Neural cell (in vitro differentiated cells): ENCODE measurements at regions not wholly inside any gene's neighbourhood (a gene's known extent, or its start where the extent isn't known, plus 50 kb on each side); places are given as distances from the start of the nearest gene placed in this dataset.

Experiments
- H2AFZ ChIP-seq: fragments of 200-600, 300-800 bp; sonication (generic), shearing (Covaris generic); 2 replicates; pipeline ENCODE4 v1.6.0; 2014; ENCODE audit warnings: low read depth, mild to moderate bottlenecking, antibody characterized with exemption, low read length, moderate library complexity
- H3F3A ChIP-seq: fragments of 200-600 bp; shearing (Covaris generic); 2 replicates; pipeline ENCODE4 v1.6.1; 2016; ENCODE audit warnings: mild to moderate bottlenecking, moderate library complexity, mixed read lengths, antibody characterized with exemption, low read length; ENCODE audit not compliant: insufficient read depth, poor library complexity, severe bottlenecking
- H3K27ac ChIP-seq: fragments of 200-600, 300-800 bp; sonication (generic), shearing (Covaris generic); 2 replicates; pipeline ENCODE4 v1.5.1; 2014; ENCODE audit warnings: mild to moderate bottlenecking, low read length, moderate library complexity
- H3K27me3 ChIP-seq: fragments of 300-800, 200-600 bp; sonication (generic), shearing (Covaris generic); 2 replicates; pipeline ENCODE4 v1.6.0; 2014; ENCODE audit warnings: mild to moderate bottlenecking, low read depth, low read length, moderate library complexity; ENCODE audit not compliant: insufficient read depth
- H3K36me3 ChIP-seq: fragments of 300-800, 200-600 bp; sonication (generic), shearing (Covaris generic); 2 replicates; pipeline ENCODE4 v1.5.1; 2014; ENCODE audit warnings: mild to moderate bottlenecking, antibody characterized with exemption, low read length, moderate library complexity; ENCODE audit not compliant: insufficient read depth
- H3K4me2 ChIP-seq: fragments of 300-800, 200-600 bp; sonication (generic), shearing (Covaris generic); 2 replicates; pipeline ENCODE4 v1.6.0; 2014; ENCODE audit warnings: mild to moderate bottlenecking, low read length
- H3K4me3 ChIP-seq: fragments of 300-800, 200-600 bp; sonication (generic), shearing (Covaris generic); 2 replicates; pipeline ENCODE4 v1.5.1; 2014; ENCODE audit warnings: mild to moderate bottlenecking, low read length, moderate library complexity
- H3K79me2 ChIP-seq: fragments of 200-600 bp; shearing (Covaris generic); replicated peaks from 2 replicates; pipeline ENCODE4 v1.6.0; 2014; ENCODE audit warnings: mild to moderate bottlenecking, low read length, moderate library complexity; ENCODE audit not compliant: insufficient read depth
- H3K9ac ChIP-seq: fragments of 300-800, 200-600 bp; sonication (generic), shearing (Covaris generic); 2 replicates; pipeline ENCODE4 v1.6.1; 2016; ENCODE audit warnings: mild to moderate bottlenecking, low read length, mixed read lengths
- H3K9me2 ChIP-seq: fragments of 200-600 bp; shearing (Covaris generic); 2 replicates; pipeline ENCODE4 v1.6.1; 2016; ENCODE audit warnings: mild to moderate bottlenecking, low read length, mixed read lengths; ENCODE audit not compliant: insufficient read depth
- H3K9me3 ChIP-seq: fragments of 200-600, 300-800 bp; sonication (generic), shearing (Covaris generic); 2 replicates; pipeline ENCODE4 v1.6.1; 2016; ENCODE audit warnings: mild to moderate bottlenecking, mixed run types, low read length, moderate library complexity, mixed read lengths
- H4K20me1 ChIP-seq: fragments of 200-600 bp; shearing (Covaris generic); 2 replicates; pipeline ENCODE4 v1.6.1; 2016; ENCODE audit warnings: mild to moderate bottlenecking, mixed run types; ENCODE audit not compliant: insufficient read depth
- EP300 ChIP-seq: fragments of 450-650 bp; conservative IDR thresholded peaks from 2 replicates; pipeline ENCODE4 v1.6.1; 2014; ENCODE audit warnings: antibody characterized with exemption, mild to moderate bottlenecking, moderate library complexity; ENCODE audit not compliant: poor library complexity, severe bottlenecking
- EZH2 ChIP-seq: fragments of 200-600, 300-800 bp; shearing (Covaris generic), sonication (generic); IDR thresholded peaks from 2 replicates; pipeline ENCODE4 v1.6.1; 2014; ENCODE audit warnings: antibody characterized with exemption, low read length, borderline replicate concordance, mild to moderate bottlenecking; ENCODE audit not compliant: insufficient read depth, poor library complexity, severe bottlenecking
- MXI1 ChIP-seq: fragments of 450-650 bp; conservative IDR thresholded peaks from 2 replicates; pipeline ENCODE4 v1.6.1; 2014; ENCODE audit warnings: antibody characterized with exemption, mild to moderate bottlenecking; ENCODE audit not compliant: poor library complexity, severe bottlenecking
- POLR2AphosphoS5 ChIP-seq: IDR thresholded peaks from 2 replicates; pipeline ENCODE4 v1.6.1; 2012
- RAD21 ChIP-seq: fragments of 450-650 bp; conservative IDR thresholded peaks from 2 replicates; pipeline ENCODE4 v1.6.1; 2014; ENCODE audit warnings: antibody characterized with exemption, mild to moderate bottlenecking, moderate library complexity
- SMC3 ChIP-seq: fragments of 450-650 bp; conservative IDR thresholded peaks from 2 replicates; pipeline ENCODE4 v1.6.1; 2014; ENCODE audit warnings: antibody characterized with exemption, mild to moderate bottlenecking, moderate library complexity; ENCODE audit not compliant: poor library complexity
- TAF1 ChIP-seq: IDR thresholded peaks from 2 replicates; pipeline ENCODE4 v1.6.1; 2012; ENCODE audit warnings: low read depth
- TF ChIP-seq, protein P1 (sequence below): fragments of 450-650 bp; IDR thresholded peaks from 2 replicates; pipeline ENCODE4 v1.5.1; 2014; ENCODE audit warnings: antibody characterized with exemption, mild to moderate bottlenecking, moderate library complexity; ENCODE audit not compliant: poor library complexity, severe bottlenecking
- TF ChIP-seq, protein P2 (sequence below): IDR thresholded peaks from 2 replicates; pipeline ENCODE4 v1.6.1; 2012; ENCODE audit warnings: borderline replicate concordance

DNA sequence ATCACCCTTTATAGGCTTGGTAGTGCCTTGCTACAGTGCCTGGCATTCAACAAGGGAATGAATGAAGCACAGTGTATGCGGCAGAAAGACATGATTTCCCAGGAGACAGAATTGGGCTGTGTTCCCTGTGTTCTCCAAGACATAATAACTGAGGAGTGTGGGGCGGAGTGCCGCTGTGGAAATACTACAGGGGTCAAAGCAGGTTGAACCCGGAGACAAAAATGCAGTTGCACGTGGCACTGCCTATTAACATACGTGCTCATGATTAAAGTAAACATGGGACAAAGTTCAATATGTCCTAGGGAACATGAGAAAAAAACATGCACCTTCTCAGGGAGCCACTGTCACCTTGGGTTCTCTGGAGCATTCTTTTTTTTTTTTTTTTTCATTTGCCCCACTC is 820.8 kb downstream of the RPA4 start:
- no peak overlapping the region for H3K27ac ChIP-seq
- H4K20me1 ChIP-seq = no peaks in the 10 kb centered on the region
- no peak for TF ChIP-seq MXI1
- TF ChIP-seq EZH2 = no peak
- TF ChIP-seq, protein P1, sequence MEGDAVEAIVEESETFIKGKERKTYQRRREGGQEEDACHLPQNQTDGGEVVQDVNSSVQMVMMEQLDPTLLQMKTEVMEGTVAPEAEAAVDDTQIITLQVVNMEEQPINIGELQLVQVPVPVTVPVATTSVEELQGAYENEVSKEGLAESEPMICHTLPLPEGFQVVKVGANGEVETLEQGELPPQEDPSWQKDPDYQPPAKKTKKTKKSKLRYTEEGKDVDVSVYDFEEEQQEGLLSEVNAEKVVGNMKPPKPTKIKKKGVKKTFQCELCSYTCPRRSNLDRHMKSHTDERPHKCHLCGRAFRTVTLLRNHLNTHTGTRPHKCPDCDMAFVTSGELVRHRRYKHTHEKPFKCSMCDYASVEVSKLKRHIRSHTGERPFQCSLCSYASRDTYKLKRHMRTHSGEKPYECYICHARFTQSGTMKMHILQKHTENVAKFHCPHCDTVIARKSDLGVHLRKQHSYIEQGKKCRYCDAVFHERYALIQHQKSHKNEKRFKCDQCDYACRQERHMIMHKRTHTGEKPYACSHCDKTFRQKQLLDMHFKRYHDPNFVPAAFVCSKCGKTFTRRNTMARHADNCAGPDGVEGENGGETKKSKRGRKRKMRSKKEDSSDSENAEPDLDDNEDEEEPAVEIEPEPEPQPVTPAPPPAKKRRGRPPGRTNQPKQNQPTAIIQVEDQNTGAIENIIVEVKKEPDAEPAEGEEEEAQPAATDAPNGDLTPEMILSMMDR = no peak
- no peak for TF ChIP-seq SMC3
- TF ChIP-seq, protein P2, sequence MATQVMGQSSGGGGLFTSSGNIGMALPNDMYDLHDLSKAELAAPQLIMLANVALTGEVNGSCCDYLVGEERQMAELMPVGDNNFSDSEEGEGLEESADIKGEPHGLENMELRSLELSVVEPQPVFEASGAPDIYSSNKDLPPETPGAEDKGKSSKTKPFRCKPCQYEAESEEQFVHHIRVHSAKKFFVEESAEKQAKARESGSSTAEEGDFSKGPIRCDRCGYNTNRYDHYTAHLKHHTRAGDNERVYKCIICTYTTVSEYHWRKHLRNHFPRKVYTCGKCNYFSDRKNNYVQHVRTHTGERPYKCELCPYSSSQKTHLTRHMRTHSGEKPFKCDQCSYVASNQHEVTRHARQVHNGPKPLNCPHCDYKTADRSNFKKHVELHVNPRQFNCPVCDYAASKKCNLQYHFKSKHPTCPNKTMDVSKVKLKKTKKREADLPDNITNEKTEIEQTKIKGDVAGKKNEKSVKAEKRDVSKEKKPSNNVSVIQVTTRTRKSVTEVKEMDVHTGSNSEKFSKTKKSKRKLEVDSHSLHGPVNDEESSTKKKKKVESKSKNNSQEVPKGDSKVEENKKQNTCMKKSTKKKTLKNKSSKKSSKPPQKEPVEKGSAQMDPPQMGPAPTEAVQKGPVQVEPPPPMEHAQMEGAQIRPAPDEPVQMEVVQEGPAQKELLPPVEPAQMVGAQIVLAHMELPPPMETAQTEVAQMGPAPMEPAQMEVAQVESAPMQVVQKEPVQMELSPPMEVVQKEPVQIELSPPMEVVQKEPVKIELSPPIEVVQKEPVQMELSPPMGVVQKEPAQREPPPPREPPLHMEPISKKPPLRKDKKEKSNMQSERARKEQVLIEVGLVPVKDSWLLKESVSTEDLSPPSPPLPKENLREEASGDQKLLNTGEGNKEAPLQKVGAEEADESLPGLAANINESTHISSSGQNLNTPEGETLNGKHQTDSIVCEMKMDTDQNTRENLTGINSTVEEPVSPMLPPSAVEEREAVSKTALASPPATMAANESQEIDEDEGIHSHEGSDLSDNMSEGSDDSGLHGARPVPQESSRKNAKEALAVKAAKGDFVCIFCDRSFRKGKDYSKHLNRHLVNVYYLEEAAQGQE = no peak
- TF ChIP-seq EP300 = no peak
- TF ChIP-seq POLR2AphosphoS5 = no peak
- no peaks in the 10 kb centered on the region for H3K36me3 ChIP-seq
- H3K9me2 ChIP-seq = no peaks in the 10 kb centered on the region
- no peaks in the 10 kb centered on the region for H3K9me3 ChIP-seq
- H3K27me3 ChIP-seq = no peaks in the 10 kb centered on the region
- H2AFZ ChIP-seq = no peak overlapping the region
- no peak overlapping the region for H3K4me2 ChIP-seq
- no peak overlapping the region for H3K9ac ChIP-seq
- no peak overlapping the region for H3K4me3 ChIP-seq
- H3K79me2 ChIP-seq = no peaks in the 10 kb centered on the region
- H3F3A ChIP-seq = no peaks in the 10 kb centered on the region

DNA sequence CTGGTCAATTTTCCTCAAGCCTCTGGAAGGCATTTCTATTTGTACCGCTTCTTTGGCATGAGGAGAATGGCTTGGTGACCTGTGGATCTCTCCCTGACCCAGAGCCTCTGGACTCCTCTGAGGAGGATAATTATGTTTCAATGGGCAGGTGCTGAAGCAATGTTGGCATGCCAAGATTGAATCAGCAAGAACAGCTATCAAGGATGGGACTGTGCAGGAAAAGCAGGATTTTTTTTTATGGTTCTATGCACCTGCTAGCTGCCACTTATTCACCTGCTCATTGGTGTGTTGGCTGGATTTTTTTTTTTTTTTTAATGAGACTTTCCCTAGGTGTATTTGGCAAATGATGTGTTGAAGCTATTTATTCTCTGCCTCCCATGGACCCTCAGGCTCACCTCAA is 821.2 kb downstream of the RPA4 start:
- no peak overlapping the region for H2AFZ ChIP-seq
- no peaks in the 10 kb centered on the region for H3K27me3 ChIP-seq

More for the DNA sequence above, 821.2 kb downstream of the RPA4 start:
- no peak overlapping the region for H3K4me2 ChIP-seq
- no peak overlapping the region for H3K9ac ChIP-seq
- H3K27ac ChIP-seq = no peak overlapping the region
- no peak for TF ChIP-seq EP300
- TF ChIP-seq POLR2AphosphoS5 = no peak
- TF ChIP-seq RAD21 = no peak
- no peak for TF ChIP-seq MXI1
- TF ChIP-seq, protein P1 = no peak
- TF ChIP-seq EZH2 = no peak
- no peak for TF ChIP-seq SMC3
- no peak for TF ChIP-seq TAF1
- TF ChIP-seq, protein P2 = no peak
- H3F3A ChIP-seq = no peaks in the 10 kb centered on the region
- H3K9me2 ChIP-seq = no peaks in the 10 kb centered on the region
- no peaks in the 10 kb centered on the region for H3K79me2 ChIP-seq
- no peaks in the 10 kb centered on the region for H3K36me3 ChIP-seq
- no peaks in the 10 kb centered on the region for H3K9me3 ChIP-seq
- H3K4me3 ChIP-seq = no peak overlapping the region
- H4K20me1 ChIP-seq = no peaks in the 10 kb centered on the region
